Stimulated activated CD8-positive, alpha-beta memory T cell treated with anti-CD3 and anti-CD28 coated beads, Interleukin-7, amount 100 ng/mL, for 48 hours (primary cell): ENCODE measurements at regions not wholly inside any gene's neighbourhood (a gene's known extent, or its start where the extent isn't known, plus 50 kb on each side); places are given as distances from the start of the nearest gene placed in this dataset.

Experiments used
- DNase-seq, 2 donors: peaks; one replicate each; pipeline ENCODE4 v3.0.0-alpha.2; 2020; ENCODE audit warnings: low read depth in 1 of 2; ENCODE audit errors: extremely low read depth in 1 of 2

GRCh38 chr13:40433577-40433976 lies 232.9 kb downstream of the FOXO1 start:
- DNase-seq, result peak in 1 of 2 donors; percentile 17

- no peak for DNase-seq
Measured at GRCh38 chr13:40434516-40435397, 231.7 kb downstream of the FOXO1 start.

- DNase-seq, result no peak
Measured at GRCh38 chr13:40438022-40438680, 228.3 kb downstream of the FOXO1 start.

GRCh38 chr13:40438999-40439797 lies 227.2 kb downstream of the FOXO1 start:
- no peak for DNase-seq

- DNase-seq, result no peak
Measured at GRCh38 chr13:40439928-40440327, 226.5 kb downstream of the FOXO1 start.

GRCh38 chr13:40440990-40441820 lies 225.2 kb downstream of the FOXO1 start:
- DNase-seq, result no peak

GRCh38 chr13:40442231-40442630 lies 224.2 kb downstream of the FOXO1 start:
- DNase-seq, result no peak

GRCh38 chr13:40442826-40443225 lies 223.6 kb downstream of the FOXO1 start:
- DNase-seq, result no peak

GRCh38 chr13:40444241-40444640 lies 222.2 kb downstream of the FOXO1 start:
- DNase-seq, result no peak

GRCh38 chr13:40445557-40445990 lies 220.9 kb downstream of the FOXO1 start:
- DNase-seq, result peak in 1 of 2 donors; percentile 10

GRCh38 chr13:40446365-40446764 lies 220.1 kb downstream of the FOXO1 start:
- no peak for DNase-seq

GRCh38 chr13:40447857-40448256 lies 218.6 kb downstream of the FOXO1 start:
- DNase-seq, result no peak

- no peak for DNase-seq
Measured at GRCh38 chr13:40452038-40452666, 214.3 kb downstream of the FOXO1 start.

GRCh38 chr13:40452741-40453334 lies 213.6 kb downstream of the FOXO1 start:
- DNase-seq, result no peak

- DNase-seq, result no peak
Measured at GRCh38 chr13:40453351-40454021, 213.0 kb downstream of the FOXO1 start.

- no peak for DNase-seq
Measured at GRCh38 chr13:40456397-40456953, 210.0 kb downstream of the FOXO1 start.

GRCh38 chr13:40456979-40457553 lies 209.4 kb downstream of the FOXO1 start:
- DNase-seq, result no peak

- DNase-seq, result no peak
Measured at GRCh38 chr13:40457929-40458719, 208.3 kb downstream of the FOXO1 start.
